RWPE1 (cell line): ENCODE measurements at regions not wholly inside any gene's neighbourhood (a gene's known extent, or its start where the extent isn't known, plus 50 kb on each side); places are given as distances from the start of the nearest gene placed in this dataset.

Experiments
- CTCF ChIA-PET: fragments of 350-600 bp; sonication (Branson Sonifier 250); formaldehyde crosslinking; extraction: SDS; loops from one replicate; lab custom pipeline; 2021; lab: Yijun Ruan, JAX
- POLR2A ChIA-PET: fragments of 400-600 bp; formaldehyde crosslinking; extraction: SDS; loops from one replicate; lab custom pipeline; 2020; ENCODE audit warnings: antibody characterized with exemption; ENCODE audit not compliant: low non-redundant PET; lab: Yijun Ruan, JAX
- DNase-seq: peaks from one replicate; pipeline ENCODE4 v3.0.0; 2012; ENCODE audit warnings: low spot score
- H3K27ac ChIP-seq: fragments of 450-650 bp; 2 replicates; pipeline ENCODE4 v1.5.1; 2017
- TF ChIP-seq, protein P1 (sequence below): fragments of 450-650 bp; conservative IDR thresholded peaks from 2 replicates; pipeline ENCODE4 v1.5.1; 2017; ENCODE audit warnings: low read depth, mild to moderate bottlenecking

DNA sequence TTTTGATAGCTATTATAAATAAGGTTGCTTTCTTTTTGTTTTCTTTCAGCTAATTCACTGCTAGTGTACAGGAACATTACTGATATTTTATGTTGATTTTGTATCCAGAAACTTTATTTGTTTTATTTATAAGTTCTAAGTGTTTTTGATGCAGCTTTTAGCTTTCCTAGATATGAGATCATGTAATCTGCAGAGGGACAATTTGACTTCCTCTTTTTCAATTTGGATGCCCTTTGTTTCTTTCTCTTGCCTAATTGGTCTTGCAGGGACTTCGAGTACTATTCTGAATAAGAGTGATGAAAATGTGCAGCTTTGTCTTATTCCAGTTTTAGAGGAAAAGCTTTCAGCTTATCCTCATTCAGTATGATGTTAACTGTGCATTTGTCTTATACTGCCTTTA, 643.4 kb upstream of the CDH2 start:
- ChIA-PET CTCF (no interaction called here), POLR2A (no interaction called here)
- DNase-seq: no peak
- TF ChIP-seq, protein P1, sequence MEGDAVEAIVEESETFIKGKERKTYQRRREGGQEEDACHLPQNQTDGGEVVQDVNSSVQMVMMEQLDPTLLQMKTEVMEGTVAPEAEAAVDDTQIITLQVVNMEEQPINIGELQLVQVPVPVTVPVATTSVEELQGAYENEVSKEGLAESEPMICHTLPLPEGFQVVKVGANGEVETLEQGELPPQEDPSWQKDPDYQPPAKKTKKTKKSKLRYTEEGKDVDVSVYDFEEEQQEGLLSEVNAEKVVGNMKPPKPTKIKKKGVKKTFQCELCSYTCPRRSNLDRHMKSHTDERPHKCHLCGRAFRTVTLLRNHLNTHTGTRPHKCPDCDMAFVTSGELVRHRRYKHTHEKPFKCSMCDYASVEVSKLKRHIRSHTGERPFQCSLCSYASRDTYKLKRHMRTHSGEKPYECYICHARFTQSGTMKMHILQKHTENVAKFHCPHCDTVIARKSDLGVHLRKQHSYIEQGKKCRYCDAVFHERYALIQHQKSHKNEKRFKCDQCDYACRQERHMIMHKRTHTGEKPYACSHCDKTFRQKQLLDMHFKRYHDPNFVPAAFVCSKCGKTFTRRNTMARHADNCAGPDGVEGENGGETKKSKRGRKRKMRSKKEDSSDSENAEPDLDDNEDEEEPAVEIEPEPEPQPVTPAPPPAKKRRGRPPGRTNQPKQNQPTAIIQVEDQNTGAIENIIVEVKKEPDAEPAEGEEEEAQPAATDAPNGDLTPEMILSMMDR: no peak
- no peak overlapping the region for H3K27ac ChIP-seq

DNA sequence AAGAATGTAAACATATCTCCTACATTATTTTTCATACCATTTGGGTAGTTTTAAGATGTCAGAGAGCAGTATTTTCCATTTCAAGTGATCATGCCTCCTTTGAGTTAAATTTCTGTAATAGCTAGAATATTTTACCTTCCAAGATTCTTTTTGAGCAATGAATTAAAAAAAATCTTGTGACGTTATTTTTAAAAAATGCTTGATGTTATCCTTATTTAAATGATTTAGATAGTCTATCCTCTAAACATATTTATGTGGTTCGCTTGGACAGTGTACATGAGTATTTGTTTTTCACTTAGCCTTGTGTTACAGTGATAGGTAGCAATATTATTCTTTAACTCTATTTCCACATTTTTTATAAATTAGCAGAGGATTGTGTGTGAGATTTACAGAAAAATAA, 639.2 kb upstream of the CDH2 start:
- CTCF ChIA-PET: no interaction called here
- no peak overlapping the region for H3K27ac ChIP-seq
- no peak for DNase-seq
- POLR2A ChIA-PET: no interaction called here
- TF ChIP-seq, protein P1: no peak

DNA sequence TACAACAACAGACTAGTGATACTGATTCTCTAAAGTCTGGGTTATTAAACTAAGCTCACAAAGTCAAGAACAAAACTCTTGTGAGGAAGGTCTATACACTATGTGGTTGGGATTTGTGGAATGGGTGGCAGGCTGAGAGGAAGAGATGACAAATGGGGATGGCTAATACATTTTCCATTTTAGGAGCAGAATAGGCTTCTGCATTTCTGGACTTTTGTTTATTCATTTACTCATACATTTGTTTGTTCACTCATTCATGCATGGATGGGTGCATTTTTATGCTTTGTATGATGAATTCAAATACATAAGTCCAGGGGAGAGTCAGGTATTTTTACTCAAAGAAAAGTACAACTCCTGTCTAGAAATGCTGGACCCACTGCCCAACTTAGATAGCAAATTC, 637.4 kb upstream of the CDH2 start:
- ChIA-PET POLR2A (no interaction called here), CTCF (no interaction called here)
- no peak for DNase-seq
- TF ChIP-seq, protein P1: no peak
- no peak overlapping the region for H3K27ac ChIP-seq

DNA sequence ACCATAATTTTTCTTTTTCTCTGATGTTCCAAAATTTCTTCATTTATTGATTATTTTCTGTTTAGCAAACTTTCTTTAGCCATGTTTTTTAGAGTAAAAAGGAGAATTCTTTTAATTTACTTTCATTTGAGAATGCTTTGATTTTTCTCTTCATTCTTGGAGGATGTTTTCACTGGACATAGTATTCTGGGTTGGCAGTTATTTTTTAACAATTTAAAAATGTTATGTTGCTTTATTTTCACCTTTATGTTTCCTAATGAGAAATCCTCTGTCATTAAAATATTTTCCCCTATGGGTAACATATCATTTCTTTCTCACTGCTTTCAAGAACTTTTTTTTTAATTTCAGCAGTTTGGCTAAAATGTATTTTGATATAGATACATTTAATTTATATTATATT, 631.4 kb upstream of the CDH2 start:
- CTCF ChIA-PET: no interaction called here
- POLR2A ChIA-PET: no interaction called here
- TF ChIP-seq, protein P1: no peak
- no peak overlapping the region for H3K27ac ChIP-seq
- no peak for DNase-seq

DNA sequence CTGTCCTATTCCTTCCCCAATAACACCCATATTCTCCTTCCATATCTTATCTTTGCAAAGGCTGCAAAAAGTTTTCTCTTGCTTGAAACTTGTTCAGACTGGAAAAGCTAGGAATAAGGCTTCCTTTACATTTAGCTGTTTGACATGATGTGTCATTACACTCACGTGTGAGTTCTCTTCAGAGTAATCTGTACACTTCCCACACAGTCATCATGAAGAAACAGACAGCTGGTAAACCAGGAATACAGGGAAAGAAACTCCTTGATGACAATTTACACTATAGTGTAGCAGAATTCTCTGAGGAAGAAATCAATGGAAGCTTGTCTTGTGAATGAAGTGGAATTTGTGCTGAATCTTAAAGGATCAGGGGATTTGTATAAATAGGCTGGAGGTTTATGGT, 628.6 kb upstream of the CDH2 start:
- no peak for DNase-seq
- CTCF ChIA-PET: no interaction called here

DNA sequence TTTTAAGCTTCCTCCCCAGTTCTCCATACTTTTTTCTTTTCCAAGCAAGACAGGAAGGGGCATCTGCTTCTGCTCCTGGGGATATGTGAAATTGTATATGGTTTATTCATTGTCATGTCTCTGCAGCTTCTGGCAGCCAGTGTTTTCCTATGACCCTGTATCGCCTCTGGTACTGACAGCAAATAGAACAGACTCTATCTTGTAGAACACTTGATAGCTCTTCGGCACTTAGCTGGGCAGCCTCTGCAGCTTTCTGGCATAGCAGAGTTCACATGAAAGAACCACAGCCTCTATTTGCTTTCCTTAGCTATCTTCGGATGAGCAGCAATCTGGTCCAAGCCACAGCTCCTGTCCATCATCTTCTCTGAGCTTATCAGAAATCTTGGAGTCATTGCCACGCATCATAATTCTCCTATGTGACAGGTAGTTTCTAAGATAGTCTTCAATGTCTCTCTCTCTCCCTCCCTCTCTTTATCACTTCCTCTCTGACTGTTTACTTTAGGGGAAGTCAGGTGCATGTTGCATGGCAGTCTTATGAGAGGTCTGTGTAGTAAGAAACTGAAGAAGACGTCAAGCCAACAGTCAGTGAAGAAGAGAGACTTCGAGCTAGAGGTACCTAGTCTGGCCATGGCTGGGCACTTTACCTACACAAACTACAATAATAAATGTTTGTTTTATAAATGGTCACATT, 627.7 kb upstream of the CDH2 start:
- TF ChIP-seq, protein P1: no peak
- CTCF ChIA-PET: no interaction called here
- H3K27ac ChIP-seq: no peak overlapping the region
- POLR2A ChIA-PET: no interaction called here
- DNase-seq: no peak

More for the DNA sequence above, 628.6 kb upstream of the CDH2 start:
- no peak overlapping the region for H3K27ac ChIP-seq
- POLR2A ChIA-PET: no interaction called here
- TF ChIP-seq, protein P1: no peak

DNA sequence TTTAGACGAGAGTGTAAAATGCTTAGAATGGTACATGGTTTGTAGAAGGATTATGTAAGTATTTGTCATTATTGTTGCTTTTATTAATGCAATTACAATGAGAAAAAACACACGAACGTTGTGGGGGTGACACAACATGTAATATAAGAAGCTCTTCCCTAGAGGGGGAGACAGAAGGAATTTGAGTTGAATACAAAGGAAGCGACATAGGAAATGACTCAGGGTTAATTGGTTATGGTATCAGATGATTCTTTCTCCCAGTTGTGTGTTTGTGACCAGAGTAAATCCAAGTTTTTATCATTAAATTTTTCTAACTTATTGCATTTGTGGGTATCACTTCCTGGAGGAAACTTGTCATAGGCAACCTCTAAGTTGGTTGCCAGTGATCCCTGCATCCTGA, 625.6 kb upstream of the CDH2 start:
- no peak overlapping the region for H3K27ac ChIP-seq
- ChIA-PET POLR2A (no interaction called here), CTCF (no interaction called here)
- peak; percentile 3 for DNase-seq
- TF ChIP-seq, protein P1: no peak
